HuH-7 (cell line): ENCODE measurements at regions not wholly inside any gene's neighbourhood (a gene's known extent, or its start where the extent isn't known, plus 50 kb on each side); places are given as distances from the start of the nearest gene placed in this dataset.

Source experiments
- DNase-seq: peaks from one replicate; pipeline ENCODE4 v3.0.0; 2011; ENCODE audit warnings: low spot score

DNA sequence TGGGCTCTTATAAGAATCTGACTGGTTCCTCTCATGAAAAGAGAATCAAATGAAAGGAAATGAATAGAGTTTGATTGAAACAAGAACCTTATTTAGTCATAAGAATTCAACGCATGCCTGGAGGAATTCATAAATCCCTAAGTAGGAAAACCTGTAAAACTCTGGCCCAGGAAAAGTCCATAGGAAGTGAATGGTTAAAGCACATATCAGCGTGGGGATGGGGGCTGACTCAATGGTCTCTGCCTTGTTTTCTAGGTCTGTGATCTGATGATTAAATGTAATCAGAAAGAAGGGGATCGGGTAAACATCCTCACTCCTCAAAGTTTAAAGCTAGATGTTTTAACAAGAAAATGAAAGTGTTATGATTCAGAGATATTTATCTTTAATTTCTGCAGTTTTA, 759.4 kb upstream of the C9orf72 start:
- no peak for DNase-seq

- DNase-seq: no peak
Measured at GRCh38 chr9:28341913-28342312, 768.6 kb upstream of the C9orf72 start.

- DNase-seq: no peak
Measured at GRCh38 chr9:28342815-28343338, 769.6 kb upstream of the C9orf72 start.

- DNase-seq: no peak
Measured at GRCh38 chr9:28363151-28363562, 789.9 kb upstream of the C9orf72 start.

DNA sequence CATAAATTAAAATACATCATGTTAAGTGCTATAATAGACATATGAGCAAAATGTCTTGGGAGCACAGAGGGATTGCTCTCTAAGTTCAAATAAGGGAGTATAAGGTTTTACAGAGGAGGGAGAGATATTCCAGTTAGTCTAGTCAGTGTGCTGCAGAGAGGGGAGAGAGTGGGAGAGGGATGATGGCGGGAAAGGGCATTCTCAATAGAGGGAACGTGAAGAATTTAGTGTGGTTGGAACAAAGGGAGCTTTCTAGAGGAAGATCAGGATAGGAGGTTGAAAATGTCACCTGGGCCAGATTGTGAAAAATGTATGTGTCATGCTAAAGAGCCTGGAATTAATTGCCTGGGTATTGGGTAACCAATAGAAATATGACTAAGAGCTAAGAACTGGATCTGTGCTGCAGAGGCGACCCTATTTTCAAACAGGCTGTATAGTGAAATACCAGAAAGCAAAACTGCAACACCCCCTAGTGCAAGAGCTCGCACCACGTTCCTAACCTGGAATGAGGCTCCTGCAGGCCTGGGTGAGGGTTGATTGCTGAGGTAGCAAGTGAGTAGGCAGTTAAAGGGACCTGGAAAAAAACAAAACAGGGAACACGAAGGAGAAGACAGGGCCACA, 791.8 kb upstream of the C9orf72 start:
- DNase-seq: no peak

- no peak for DNase-seq
Measured at GRCh38 chr9:28365728-28366127, 792.4 kb upstream of the C9orf72 start.

DNA sequence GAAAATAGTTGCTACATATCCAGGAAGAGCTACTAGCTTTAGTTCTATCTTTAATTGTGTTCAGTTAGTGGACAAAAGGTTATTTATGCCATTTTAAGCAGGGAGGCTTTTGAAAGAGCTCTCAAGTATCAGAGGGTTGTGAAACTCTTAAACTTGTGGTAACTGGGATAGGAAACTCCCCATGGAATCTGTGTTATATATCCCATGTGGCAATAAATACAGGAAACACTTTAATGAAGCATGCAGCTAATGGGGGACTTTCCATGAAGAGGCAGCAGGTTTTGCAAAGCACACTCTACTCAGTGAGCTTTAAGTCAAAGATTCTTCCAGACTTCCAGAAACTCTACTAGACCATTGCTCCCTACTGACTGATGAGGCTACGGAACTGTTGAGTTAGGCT, 805.0 kb upstream of the C9orf72 start:
- DNase-seq: no peak

DNA sequence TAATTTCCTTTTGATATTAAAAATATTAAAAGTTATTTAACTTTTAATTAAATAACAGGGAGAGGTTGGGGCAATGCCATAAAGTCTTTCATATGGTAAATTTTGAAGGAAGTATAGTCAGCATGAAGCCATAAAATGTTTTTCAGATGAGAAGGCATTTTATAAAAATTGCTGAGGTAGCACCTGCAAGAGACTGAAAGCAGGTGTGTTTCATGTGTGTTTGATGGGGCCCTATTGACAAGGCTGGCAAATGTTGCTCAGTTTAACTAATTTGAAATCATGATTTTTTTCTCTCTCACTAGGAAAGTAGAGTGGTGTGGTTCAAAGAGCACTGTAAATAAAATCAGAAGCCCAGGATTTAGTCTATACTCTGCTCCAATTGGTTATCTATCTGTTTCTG, 805.8 kb upstream of the C9orf72 start:
- no peak for DNase-seq

DNA sequence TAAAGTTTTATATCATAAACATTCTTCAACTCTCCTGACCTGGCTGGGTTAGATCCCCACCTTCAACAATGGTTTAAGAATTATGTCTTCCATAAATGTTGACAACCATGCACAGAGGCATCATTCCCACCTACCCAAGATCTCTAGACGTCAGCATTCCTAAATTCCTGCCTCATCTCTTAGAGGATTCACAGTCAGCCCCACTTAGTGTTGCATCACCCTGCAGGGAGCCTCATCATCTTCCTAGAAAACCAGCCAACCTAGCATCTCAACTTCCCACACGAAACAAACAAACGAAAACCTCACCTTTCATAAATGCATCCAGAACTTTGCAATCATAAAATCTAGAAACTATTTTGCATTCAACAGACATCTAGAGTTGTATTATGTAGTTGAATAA, 816.1 kb upstream of the C9orf72 start:
- DNase-seq: no peak

DNA sequence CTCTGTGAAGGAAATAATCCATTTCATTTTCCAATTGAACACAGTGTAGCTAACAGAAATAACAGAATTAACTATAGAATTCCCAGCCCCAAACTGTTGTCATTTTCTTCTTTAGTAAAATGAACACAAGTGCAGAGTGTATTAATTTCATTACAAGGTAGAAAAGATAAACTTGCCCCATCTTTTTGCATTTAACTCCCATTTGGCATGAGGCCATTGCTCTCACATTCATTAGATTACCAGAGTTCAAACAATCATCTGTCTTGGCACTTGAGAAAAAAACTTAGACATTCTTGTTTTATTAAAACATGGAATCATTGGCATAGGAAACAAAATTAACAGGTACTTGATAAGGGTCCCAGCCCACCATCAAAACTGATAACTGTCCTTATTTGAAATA, 821.5 kb upstream of the C9orf72 start:
- DNase-seq: no peak

GRCh38 chr9:28396058-28396457, 822.8 kb upstream of the C9orf72 start:
- DNase-seq: no peak

DNA sequence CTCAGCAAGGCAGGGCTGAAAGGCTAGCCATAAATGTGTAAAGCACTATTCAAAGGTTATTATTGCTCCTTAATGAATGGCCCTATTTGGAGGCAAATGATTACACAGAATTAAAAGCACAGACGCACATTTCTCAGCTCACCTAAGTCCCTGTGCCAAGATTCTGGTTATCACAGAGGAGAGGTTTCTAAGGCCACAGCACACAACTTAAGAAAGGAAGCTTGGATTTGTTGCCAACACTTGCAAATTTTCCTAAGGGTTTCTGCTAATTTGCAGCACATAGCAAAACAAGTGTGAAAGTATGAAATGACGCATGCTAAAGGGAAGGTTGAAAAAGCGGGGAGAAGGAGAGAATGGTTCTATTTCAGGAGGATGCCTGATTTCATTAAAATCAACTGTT, 834.1 kb upstream of the C9orf72 start:
- no peak for DNase-seq

- no peak for DNase-seq
Measured at GRCh38 chr9:28409919-28410318, 836.6 kb upstream of the C9orf72 start.

DNA sequence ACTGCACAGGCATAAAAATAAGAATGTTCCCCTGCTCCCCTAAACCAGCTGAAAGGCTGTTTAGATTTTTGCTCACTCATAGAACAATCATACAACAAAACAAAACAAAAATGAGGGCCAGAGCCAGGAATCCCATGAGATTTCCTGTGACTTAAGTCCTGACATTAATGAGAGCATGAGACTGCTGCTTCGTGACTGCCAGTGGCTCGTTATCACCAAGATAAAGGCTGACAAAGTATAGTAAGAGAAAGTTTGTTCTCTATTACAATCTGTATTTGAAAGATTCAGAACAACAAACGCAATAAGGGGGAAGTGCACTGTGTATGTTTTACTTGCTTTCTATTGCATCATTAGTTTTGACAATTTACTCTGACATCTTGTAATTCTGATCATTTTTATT, 837.1 kb upstream of the C9orf72 start:
- DNase-seq: no peak

DNA sequence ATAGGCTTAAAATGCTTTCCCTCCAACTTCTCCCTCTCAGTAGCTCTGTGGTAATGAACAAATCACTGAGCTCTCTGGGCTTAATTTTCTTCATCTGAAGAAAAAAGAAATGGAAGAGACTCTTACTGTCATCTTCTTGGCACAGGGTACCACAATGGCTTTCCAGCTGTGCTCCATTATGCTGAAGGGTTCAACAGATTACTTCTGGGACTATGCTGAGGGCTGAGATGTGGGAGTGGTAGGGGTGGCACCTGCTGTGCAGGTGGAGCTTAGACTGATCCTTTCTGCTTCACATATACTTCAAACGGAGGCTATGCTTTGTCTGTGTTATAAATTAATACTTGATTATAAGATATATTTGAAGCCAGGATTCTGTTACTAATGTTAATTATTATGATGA, 840.2 kb upstream of the C9orf72 start:
- no peak for DNase-seq

DNA sequence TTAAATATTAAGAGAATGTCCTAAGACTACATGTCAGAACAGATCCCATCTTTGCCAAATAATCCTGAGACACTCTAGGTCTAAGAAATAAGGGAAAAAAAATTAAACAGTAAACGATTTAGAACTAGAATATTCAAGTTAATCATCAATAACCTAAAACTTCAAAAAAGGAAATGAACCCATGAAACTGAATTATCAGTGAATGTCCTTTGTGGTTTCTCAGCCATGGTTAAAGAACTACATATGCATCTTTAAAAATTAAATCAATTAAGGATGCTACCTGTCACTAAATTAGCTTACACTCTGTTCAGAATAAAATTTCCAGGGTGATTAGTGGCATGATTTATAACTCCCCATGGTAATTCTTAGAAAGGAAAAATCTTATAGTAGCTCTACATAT, 850.0 kb upstream of the C9orf72 start:
- no peak for DNase-seq

DNA sequence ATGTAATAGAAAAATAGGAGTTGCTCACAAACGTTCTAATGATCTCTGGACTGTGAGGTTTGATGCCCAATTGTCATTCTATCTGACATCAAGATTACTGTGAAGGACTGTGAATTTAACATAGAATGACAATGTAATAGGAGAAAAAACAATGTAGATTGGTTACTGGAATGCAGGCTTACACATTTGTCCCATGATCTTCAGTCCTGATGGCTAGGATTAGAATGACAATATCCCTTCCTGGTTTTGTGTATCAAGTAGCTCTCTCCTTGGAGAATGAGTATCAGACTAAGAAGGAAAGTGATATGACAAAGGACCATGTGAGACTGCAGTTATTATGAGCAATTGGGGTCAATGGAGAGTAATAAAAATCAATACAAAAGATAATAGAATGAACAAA, 862.2 kb upstream of the C9orf72 start:
- no peak for DNase-seq

GRCh38 chr9:28439688-28440087, 866.4 kb upstream of the C9orf72 start:
- DNase-seq: no peak

DNA sequence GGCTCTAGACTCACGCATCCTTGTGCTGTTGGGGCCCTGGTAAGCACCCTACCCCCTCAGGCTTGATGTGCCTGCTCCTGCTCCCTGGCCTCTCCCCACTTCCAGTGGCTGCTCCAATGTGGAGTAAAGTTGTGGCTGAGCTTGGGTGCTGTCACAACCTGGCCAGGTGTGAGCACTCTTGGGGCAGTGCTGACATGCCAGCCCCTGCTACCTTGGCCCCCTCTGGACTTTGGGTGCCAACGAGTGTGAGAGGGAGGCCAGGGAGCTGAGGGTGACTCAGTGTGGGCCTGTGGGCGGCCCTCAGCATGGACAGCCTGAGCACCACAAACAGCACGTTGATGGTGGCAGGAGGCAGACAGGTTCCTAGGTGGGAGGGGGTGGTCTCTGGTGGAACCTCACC, 870.2 kb upstream of the C9orf72 start:
- no peak for DNase-seq

DNA sequence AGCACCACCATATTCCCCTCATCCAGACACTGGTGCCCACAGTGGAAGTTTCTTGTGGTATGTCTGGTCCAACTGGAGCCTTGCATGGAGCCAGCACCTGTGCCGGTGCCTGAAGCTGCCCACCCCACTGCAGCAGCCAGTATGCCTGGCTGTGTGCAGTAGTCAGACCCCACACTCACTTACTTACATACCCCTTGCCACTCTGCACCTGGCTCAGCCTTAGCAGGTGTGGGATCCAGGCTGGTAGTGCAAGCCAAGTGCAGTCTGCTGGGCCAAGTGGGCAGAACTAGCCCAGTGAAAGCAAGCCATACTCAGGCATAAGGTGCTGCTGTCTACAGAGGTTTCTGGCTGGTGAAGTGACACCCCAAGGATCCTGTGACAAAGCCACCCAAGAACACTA, 871.4 kb upstream of the C9orf72 start:
- DNase-seq: no peak

DNA sequence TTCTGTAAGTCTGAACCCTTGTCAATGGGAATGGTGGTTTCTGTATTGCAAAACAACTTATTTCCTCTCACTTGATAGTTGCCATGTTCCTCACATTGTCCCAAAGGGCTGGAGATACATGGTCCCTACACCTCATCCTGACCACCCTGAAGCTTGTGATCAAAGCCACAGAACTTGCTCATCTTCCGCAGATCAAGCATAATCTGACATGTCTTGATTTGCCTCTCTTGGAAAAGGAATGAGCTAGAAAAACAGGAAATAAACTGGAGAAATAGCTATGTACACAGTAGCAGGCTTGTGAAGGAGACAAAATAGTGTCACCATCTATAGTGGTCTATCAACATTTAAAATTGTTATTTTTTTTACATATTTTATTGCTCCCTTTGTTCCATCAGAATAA, 871.9 kb upstream of the C9orf72 start:
- DNase-seq: no peak

DNA sequence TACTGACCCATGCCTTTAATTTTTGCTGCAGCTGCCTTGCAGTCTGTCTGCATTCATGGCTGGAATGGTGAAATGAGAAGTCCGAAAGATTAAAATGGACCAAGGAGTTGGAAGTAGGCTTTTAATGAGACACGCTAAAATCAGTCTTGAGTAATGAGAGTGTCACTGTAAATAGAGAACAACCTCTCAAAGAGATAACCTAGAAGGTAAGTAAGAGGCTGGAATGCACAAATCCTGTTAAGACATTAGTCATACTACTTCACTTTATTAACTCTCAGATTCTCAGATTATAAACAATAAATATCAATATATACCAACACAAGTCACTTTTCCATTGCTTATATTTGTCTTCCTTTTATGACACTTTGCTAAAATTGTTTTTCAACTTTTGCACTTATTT, 880.6 kb upstream of the C9orf72 start:
- DNase-seq: no peak

DNA sequence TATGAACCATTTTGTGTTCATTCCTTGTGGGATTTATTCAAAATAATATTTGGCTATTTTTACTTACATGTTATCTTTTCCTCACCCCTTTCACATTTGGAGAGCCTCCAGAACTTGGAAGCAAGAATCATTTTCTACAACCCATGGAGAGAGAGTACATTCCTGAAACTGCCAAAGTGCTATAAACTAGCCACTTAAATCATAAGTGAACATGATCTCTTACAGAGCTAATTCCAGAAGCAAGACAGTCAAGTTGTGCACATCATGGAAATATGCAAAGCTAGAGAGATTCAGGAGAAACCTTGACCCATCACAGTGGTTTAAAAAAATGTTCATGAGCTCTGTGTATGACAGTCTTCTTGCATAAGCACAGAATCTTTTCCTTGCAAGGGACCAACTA, 883.6 kb upstream of the C9orf72 start:
- no peak for DNase-seq

- no peak for DNase-seq
Measured at GRCh38 chr9:28464481-28465216, 891.4 kb upstream of the C9orf72 start.
